PC-9 (cell line): ENCODE measurements at regions not wholly inside any gene's neighbourhood (a gene's known extent, or its start where the extent isn't known, plus 50 kb on each side); places are given as distances from the start of the nearest gene placed in this dataset.

ENCODE experiments used
- BruUV-seq: library from RNA; stranded (reverse); fragments of 400-500 nt; replicated peaks from 2 replicates; lab custom pipeline; 2021; lab: Mats Ljungman, UMichigan
- CTCF ChIA-PET: fragments of 300-600 bp; sonication (Branson Sonifier 250); formaldehyde crosslinking; loops from one replicate; lab custom pipeline; 2022; ENCODE audit warnings: antibody characterized with exemption; lab: Charles Lee
- POLR2A ChIA-PET: fragments of 300-600 bp; sonication (Branson Sonifier 250); formaldehyde crosslinking; loops from one replicate; lab custom pipeline; 2022; ENCODE audit warnings: antibody characterized with exemption; ENCODE audit not compliant: unreplicated experiment; lab: Charles Lee
- DNase-seq, 2 experiments: peaks; one replicate each; pipeline versions ENCODE4 v3.0.0 to v3.0.0-alpha.2; 2015 to 2022; ENCODE audit warnings: mixed read lengths in 1 of 2
- H2AFZ ChIP-seq: fragments of 200-600 bp; sonication (generic); 2 replicates; pipeline ENCODE4 v1.8.1; 2017; ENCODE audit warnings: antibody characterized with exemption
- H3F3A ChIP-seq: fragments of 200-600 bp; sonication (generic); 2 replicates; pipeline ENCODE4 v1.8.1; 2017; ENCODE audit warnings: antibody characterized with exemption, mild to moderate bottlenecking, low read depth; ENCODE audit not compliant: insufficient read depth
- H3K27ac ChIP-seq: fragments of 200-600 bp; sonication (generic); 2 replicates; pipeline ENCODE4 v1.6.1; 2016; ENCODE audit warnings: mixed run types
- H3K27me3 ChIP-seq: fragments of 200-600 bp; sonication (generic); 2 replicates; pipeline ENCODE4 v1.6.1; 2016; ENCODE audit warnings: low read depth, mixed run types; ENCODE audit not compliant: insufficient read depth
- H3K36me3 ChIP-seq: fragments of 200-600 bp; sonication (generic); 2 replicates; pipeline ENCODE4 v1.6.1; 2016; ENCODE audit warnings: low read depth, mixed run types
- H3K4me1 ChIP-seq: fragments of 200-600 bp; sonication (generic); replicated peaks from 2 replicates; pipeline ENCODE4 v1.6.1; 2016; ENCODE audit warnings: mixed run types; ENCODE audit not compliant: insufficient read depth
- H3K4me2 ChIP-seq: fragments of 200-600 bp; sonication (generic); 2 replicates; pipeline ENCODE4 v1.6.1; 2017; ENCODE audit warnings: mixed run types
- H3K4me3 ChIP-seq: fragments of 200-600 bp; sonication (generic); 2 replicates; pipeline ENCODE4 v1.6.1; 2016; ENCODE audit warnings: mixed run types
- H3K79me2 ChIP-seq: fragments of 200-600 bp; sonication (generic); 2 replicates; pipeline ENCODE4 v1.6.1; 2017; ENCODE audit warnings: low read depth, mixed run types
- H3K9me2 ChIP-seq: fragments of 200-600 bp; sonication (generic); 2 replicates; pipeline ENCODE4 v1.8.1; 2017; ENCODE audit warnings: mild to moderate bottlenecking; ENCODE audit not compliant: insufficient read depth
- H3K9me3 ChIP-seq: fragments of 200-600 bp; sonication (generic); 2 replicates; pipeline ENCODE4 v1.8.1; 2016; ENCODE audit warnings: low read depth; ENCODE audit not compliant: insufficient read depth
- H4K20me1 ChIP-seq: fragments of 200-600 bp; sonication (generic); 2 replicates; pipeline ENCODE4 v1.8.1; 2017; ENCODE audit not compliant: insufficient read depth
- EZH2 ChIP-seq: fragments of 200-600 bp; sonication (generic); IDR thresholded peaks from 2 replicates; pipeline ENCODE4 v1.8.0; 2017; ENCODE audit warnings: antibody characterized with exemption, low read depth
- intact Hi-C: fragments of 100-400 bp; cut with micrococcal nuclease; formaldehyde crosslinking; loops from one replicate; pipeline ENCODE4 v1.10.0; 2022; ENCODE audit not compliant: unreplicated experiment
- TF ChIP-seq, protein P1 (sequence below): fragments of 200-600 bp; sonication (generic); conservative IDR thresholded peaks from 2 replicates; pipeline ENCODE4 v1.6.1; 2017; ENCODE audit warnings: mixed run types, antibody characterized with exemption, mild to moderate bottlenecking, moderate library complexity

DNA sequence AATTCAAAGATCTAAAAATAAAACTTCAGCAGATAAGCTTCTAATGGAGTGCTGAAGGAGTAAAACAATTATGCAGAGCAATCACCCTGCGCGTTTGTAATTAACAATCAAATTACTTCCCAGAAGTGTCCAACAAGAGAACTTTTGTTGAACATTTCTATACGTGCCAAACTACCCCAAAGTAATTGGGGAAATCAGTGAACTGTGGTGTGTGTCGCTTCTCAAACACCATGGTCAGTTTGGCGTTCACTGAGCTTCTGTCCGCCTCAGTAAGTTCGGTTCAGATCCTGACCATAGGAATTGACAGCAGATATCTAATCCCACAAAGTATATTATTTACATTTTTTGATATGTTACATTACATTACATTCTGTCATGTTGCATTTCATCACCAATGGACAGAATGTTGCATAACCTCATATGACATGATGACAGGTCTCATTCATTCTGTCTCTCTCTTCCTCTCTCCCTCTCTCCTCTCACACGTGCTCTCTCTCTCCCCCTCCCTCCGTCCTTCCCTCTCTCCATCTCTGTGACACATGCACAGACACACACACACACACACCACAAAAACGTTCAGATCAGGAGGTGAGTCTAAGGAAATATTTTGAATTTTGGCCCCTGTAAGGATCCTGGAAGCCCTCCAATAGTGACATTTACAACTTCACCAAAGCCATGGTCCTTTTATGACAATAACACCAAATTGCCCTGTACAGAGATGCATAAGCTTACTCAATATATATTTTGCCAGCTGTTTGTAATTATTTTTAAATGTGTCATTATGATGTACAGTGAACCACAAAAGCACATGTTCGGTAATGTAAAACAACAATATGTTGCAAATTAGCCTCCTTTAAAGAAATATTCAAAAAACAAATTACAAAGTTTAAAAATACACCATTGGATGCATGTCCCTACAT is 269.2 kb downstream of the FIGN start:
- Histone ChIP-seq H3K9me3 (no peaks in the 10 kb centered on the region), H3F3A (no peaks in the 10 kb centered on the region), H3K79me2 (no peaks in the 10 kb centered on the region), H3K36me3 (no peaks in the 10 kb centered on the region), H3K4me2 (no peak overlapping the region), H2AFZ (no peak overlapping the region), H3K4me3 (no peak overlapping the region), H3K9me2 (no peaks in the 10 kb centered on the region), H3K4me1 (no peaks in the 10 kb centered on the region), H4K20me1 (no peaks in the 10 kb centered on the region), H3K27ac (no peak overlapping the region), H3K27me3 (no peaks in the 10 kb centered on the region)
- TF ChIP-seq EZH2 = no peak
- TF ChIP-seq, protein P1, sequence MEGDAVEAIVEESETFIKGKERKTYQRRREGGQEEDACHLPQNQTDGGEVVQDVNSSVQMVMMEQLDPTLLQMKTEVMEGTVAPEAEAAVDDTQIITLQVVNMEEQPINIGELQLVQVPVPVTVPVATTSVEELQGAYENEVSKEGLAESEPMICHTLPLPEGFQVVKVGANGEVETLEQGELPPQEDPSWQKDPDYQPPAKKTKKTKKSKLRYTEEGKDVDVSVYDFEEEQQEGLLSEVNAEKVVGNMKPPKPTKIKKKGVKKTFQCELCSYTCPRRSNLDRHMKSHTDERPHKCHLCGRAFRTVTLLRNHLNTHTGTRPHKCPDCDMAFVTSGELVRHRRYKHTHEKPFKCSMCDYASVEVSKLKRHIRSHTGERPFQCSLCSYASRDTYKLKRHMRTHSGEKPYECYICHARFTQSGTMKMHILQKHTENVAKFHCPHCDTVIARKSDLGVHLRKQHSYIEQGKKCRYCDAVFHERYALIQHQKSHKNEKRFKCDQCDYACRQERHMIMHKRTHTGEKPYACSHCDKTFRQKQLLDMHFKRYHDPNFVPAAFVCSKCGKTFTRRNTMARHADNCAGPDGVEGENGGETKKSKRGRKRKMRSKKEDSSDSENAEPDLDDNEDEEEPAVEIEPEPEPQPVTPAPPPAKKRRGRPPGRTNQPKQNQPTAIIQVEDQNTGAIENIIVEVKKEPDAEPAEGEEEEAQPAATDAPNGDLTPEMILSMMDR = no peak
- POLR2A ChIA-PET = no interaction called here
- intact Hi-C loops = no loop called here
- no peak for DNase-seq
- BruUV-seq = no TSS peak
- CTCF ChIA-PET = no interaction called here

- Histone ChIP-seq H3F3A (no peaks in the 10 kb centered on the region), H3K9me2 (no peaks in the 10 kb centered on the region), H3K27ac (no peak overlapping the region), H3K9me3 (no peaks in the 10 kb centered on the region), H2AFZ (no peak overlapping the region), H3K4me1 (no peaks in the 10 kb centered on the region), H4K20me1 (no peaks in the 10 kb centered on the region), H3K4me2 (no peak overlapping the region), H3K4me3 (no peak overlapping the region), H3K36me3 (no peaks in the 10 kb centered on the region), H3K27me3 (no peaks in the 10 kb centered on the region), H3K79me2 (no peaks in the 10 kb centered on the region)
- POLR2A ChIA-PET = interaction anchor here (0.6 kb wide), 1 partner anchor 557 kb away, joined by 5 read pairs; no protein-coding TSS in a partner anchor
- no peak for DNase-seq
- no TSS peak for BruUV-seq
- CTCF ChIA-PET = no interaction called here
- TF ChIP-seq EZH2 = no peak
- TF ChIP-seq, protein P1 = no peak
- intact Hi-C loops = no loop called here
Measured at GRCh38 chr2:163465440-163465839, 270.4 kb downstream of the FIGN start.

DNA sequence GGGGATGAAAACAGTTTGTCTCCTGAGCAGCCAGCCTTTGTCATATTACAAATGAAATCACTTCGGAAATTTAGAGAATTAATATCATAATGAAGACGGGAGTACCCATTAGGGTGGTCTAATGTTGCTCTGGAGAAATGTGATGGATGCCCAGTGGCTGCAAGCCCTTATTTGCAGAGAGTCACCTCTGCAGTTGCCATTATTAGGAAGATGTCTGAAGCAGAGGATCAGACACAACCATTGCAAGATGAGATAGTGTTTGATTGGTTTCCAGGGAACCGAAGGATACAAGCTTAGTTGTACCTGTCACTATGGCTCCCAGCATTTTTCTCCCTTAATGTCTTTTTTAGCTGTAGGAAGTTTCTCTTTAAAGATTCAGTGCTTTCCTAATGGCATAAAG is 272.4 kb downstream of the FIGN start:
- ChIA-PET POLR2A (no interaction called here), CTCF (no interaction called here)
- Histone ChIP-seq H3K9me3 (no peaks in the 10 kb centered on the region), H3K4me2 (no peak overlapping the region), H3K4me3 (no peak overlapping the region), H3F3A (no peaks in the 10 kb centered on the region), H3K36me3 (no peaks in the 10 kb centered on the region), H3K27ac (no peak overlapping the region), H3K79me2 (no peaks in the 10 kb centered on the region), H2AFZ (no peak overlapping the region), H3K9me2 (no peaks in the 10 kb centered on the region), H3K27me3 (no peaks in the 10 kb centered on the region), H3K4me1 (no peaks in the 10 kb centered on the region), H4K20me1 (no peaks in the 10 kb centered on the region)
- BruUV-seq = no TSS peak
- DNase-seq = no peak
- no peak for TF ChIP-seq EZH2
- TF ChIP-seq, protein P1 = no peak
- intact Hi-C loops = no loop called here
